ENCODE measurements at regions not wholly inside any gene's neighbourhood (a gene's known extent, or its start where the extent isn't known, plus 50 kb on each side); places are given as distances from the start of the nearest gene placed in this dataset.

- peak overlapping the region; percentile 91 for H3K27ac Mint-ChIP-seq (ENCODE audit: unreplicated experiment)
These were observed 121.2 kb downstream of the EMX2 start for GRCh38 chr10:117663750-117664149.

GRCh38 chr10:117664288-117664687 is 121.7 kb downstream of the EMX2 start:
- H3K9me3 Mint-ChIP-seq (ENCODE audit: low read depth): no peaks in the 10 kb centered on the region
- H3K27ac Mint-ChIP-seq (ENCODE audit: unreplicated experiment): no peak overlapping the region
- H3K4me3 Mint-ChIP-seq (ENCODE audit: unreplicated experiment): no peak overlapping the region
- DNase-seq (ENCODE audit: low spot score): no peak
- H3K36me3 Mint-ChIP-seq (ENCODE audit: low read depth): no peaks in the 10 kb centered on the region
- H3K4me1 Mint-ChIP-seq (ENCODE audit: low read depth): peaks cover 15% of the 10 kb centered on the region
- TF ChIP-seq CTCF (IDR thresholded peaks at IDR 0.05): no peak
- H3K27me3 Mint-ChIP-seq (ENCODE audit: low read depth): no peaks in the 10 kb centered on the region

More at GRCh38 chr10:117663750-117664149, 121.2 kb downstream of the EMX2 start:
- Mint-ChIP-seq H3K4me1 (ENCODE audit: low read depth) (peaks cover 17% of the 10 kb centered on the region), H3K36me3 (ENCODE audit: low read depth) (no peaks in the 10 kb centered on the region), H3K27me3 (ENCODE audit: low read depth) (no peaks in the 10 kb centered on the region), H3K9me3 (ENCODE audit: low read depth) (no peaks in the 10 kb centered on the region), H3K4me3 (ENCODE audit: unreplicated experiment) (no peak overlapping the region)
- TF ChIP-seq CTCF (IDR thresholded peaks at IDR 0.05): no peak
- DNase-seq (ENCODE audit: low spot score): no peak

- Mint-ChIP-seq H3K36me3 (ENCODE audit: low read depth) (no peaks in the 10 kb centered on the region), H3K27ac (ENCODE audit: unreplicated experiment) (no peak overlapping the region), H3K4me1 (ENCODE audit: low read depth) (peaks cover 15% of the 10 kb centered on the region), H3K9me3 (ENCODE audit: low read depth) (no peaks in the 10 kb centered on the region), H3K27me3 (ENCODE audit: low read depth) (no peaks in the 10 kb centered on the region), H3K4me3 (ENCODE audit: unreplicated experiment) (no peak overlapping the region)
- TF ChIP-seq CTCF (IDR thresholded peaks at IDR 0.05): no peak
- DNase-seq (ENCODE audit: low spot score): no peak
These were observed 123.6 kb downstream of the EMX2 start for GRCh38 chr10:117666166-117666565.

- no peaks in the 10 kb centered on the region for H3K27me3 Mint-ChIP-seq (ENCODE audit: low read depth)
- no peaks in the 10 kb centered on the region for H3K36me3 Mint-ChIP-seq (ENCODE audit: low read depth)
- no peak overlapping the region for H3K27ac Mint-ChIP-seq (ENCODE audit: unreplicated experiment)
- H3K9me3 Mint-ChIP-seq (ENCODE audit: low read depth): no peaks in the 10 kb centered on the region
- no peak for TF ChIP-seq CTCF (IDR thresholded peaks at IDR 0.05)
- DNase-seq (ENCODE audit: low spot score): no peak
- H3K4me1 Mint-ChIP-seq (ENCODE audit: low read depth): peaks cover 14% of the 10 kb centered on the region
- H3K4me3 Mint-ChIP-seq (ENCODE audit: unreplicated experiment): no peak overlapping the region
These were observed 124.4 kb downstream of the EMX2 start for GRCh38 chr10:117666965-117667364.

- H3K4me3 Mint-ChIP-seq (ENCODE audit: unreplicated experiment): no peak overlapping the region
- H3K27me3 Mint-ChIP-seq (ENCODE audit: low read depth): no peaks in the 10 kb centered on the region
- H3K4me1 Mint-ChIP-seq (ENCODE audit: low read depth): peaks cover 8% of the 10 kb centered on the region
- DNase-seq (ENCODE audit: low spot score): no peak
- H3K36me3 Mint-ChIP-seq (ENCODE audit: low read depth): no peaks in the 10 kb centered on the region
- no peak overlapping the region for H3K27ac Mint-ChIP-seq (ENCODE audit: unreplicated experiment)
- TF ChIP-seq CTCF (IDR thresholded peaks at IDR 0.05): no peak
- H3K9me3 Mint-ChIP-seq (ENCODE audit: low read depth): no peaks in the 10 kb centered on the region
These were observed 125.3 kb downstream of the EMX2 start for GRCh38 chr10:117667831-117668230.
